NOMO-1 treated with DMSO at 0.1 percent for 48 hours (cell line): ENCODE measurements at regions not wholly inside any gene's neighbourhood (a gene's known extent, or its start where the extent isn't known, plus 50 kb on each side); places are given as distances from the start of the nearest gene placed in this dataset.
A peak's percentile ranks its signal among the peaks of the same experiment; 100 is the strongest.

ENCODE experiments used
- DNase-seq: peaks from one replicate; lab custom pipeline; 2025; ENCODE audit not compliant: unreplicated experiment; lab: John Stamatoyannopoulos, UW

DNA sequence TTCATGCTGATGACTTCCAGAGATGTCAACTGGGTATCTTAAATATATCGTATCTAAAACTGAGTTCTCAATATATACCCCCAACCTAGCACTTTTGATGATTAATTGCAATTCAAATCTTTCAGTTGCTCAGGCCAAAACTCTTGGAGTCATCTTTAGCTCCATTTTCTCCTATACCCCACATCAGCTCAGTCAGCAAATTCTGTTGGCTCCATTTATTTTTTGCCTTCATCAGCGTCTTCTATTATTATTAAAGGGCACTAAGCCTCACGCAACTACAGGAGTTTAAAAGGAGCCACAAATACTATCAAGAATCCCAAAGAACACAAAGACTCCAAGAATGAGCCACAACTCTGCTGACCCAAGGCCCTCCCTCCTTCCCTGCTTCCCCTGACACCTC lies 134.9 kb downstream of the KCTD12 start:
- no peak for DNase-seq

DNA sequence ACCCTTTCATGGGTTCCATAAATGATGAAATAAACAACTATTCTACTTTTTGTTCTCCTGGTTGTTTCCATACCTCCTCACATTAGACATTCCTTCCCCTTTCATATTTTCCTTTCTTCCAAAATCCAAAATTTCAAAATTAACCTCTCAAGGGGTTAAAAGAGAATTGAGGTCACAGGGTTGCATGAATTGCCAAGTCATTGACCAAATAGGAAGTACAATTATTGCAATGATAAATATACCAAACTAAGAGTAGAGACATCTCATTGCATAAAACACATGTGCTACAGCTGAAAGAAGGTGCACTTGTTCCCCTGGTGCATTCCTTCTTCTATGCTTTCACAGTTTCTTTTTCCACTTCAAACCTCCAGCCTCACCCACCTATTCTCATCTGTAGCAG lies 136.1 kb downstream of the KCTD12 start:
- peak; percentile 74 for DNase-seq

DNA sequence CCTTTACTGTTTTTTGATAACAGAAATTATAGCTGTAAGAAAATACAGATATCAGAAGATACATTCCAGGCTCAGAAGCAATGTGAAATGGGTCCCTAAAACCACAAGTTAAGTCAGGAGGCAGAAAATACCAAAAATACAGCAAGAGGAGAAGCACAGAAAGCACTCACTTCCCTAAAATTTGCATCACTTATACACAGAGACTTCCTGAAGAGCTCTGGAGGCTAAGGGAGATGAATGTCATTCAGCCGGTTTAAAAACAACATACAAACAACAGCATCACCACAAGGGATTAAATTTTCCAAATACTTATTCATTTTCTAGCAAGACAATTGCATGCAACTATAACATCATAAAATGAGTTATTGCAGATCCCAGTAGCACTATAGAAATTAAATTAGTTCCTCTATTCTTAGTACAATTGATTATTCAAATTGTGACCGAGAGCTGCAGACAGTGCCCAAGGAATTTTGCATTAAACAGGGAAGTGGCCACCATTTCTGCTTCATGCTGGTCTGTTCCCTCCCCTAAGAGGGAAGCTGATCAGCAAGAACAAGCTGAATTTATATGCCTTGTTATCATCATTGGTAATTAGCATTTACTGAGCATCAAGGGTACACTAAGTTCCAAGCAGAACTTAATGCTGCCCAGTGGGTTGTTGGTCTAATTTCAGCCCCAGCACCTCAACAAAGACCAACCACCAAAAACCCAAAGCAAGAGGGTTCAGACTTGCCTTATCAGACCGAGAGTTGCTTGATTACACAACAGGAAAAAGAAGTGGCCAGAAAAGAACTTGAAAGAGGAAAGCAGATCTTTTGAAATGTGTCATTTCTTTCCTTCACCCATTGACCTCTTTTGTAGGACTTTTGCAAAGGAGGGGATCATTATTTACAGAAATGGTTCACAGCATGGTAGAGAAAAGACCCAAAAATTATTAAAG lies 140.7 kb downstream of the KCTD12 start:
- DNase-seq: peak; percentile 90

DNA sequence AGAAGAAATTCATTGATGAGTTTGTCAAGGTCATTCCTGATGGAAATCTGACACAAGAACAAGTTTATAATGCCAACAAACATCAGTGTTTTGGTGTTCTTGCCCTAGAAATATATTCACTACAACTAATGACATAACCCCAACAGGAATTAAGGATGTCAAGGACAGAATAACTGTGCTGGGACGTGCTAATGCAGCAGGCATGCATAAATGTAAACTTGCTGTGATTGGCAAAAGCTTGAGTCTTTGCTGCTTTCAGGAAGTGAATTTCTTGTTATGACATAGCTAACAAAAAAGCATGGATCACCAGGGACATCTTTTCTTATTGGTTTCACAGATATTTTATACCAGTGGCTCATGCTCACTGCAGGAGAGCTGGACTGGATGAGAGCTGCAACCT lies 144.6 kb downstream of the KCTD12 start:
- DNase-seq: no peak

DNA sequence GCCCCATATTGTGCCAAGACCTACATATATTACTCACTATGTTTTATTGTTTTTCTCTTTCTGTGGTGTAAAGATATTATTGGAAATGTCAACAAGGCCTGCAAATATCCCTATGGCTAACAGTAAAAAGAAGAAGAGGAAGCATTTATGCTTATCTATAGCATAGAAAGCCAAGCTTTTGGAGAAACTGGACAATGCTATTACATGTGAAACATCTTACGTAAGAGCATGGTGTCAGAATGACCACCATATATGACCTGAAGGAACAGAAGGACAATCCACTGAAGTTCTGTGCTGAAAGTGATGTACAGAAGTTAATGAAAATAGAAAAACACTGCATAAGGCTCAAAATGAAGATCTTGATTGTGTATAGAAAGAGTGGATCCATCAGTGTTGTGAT lies 145.2 kb downstream of the KCTD12 start:
- no peak for DNase-seq

DNA sequence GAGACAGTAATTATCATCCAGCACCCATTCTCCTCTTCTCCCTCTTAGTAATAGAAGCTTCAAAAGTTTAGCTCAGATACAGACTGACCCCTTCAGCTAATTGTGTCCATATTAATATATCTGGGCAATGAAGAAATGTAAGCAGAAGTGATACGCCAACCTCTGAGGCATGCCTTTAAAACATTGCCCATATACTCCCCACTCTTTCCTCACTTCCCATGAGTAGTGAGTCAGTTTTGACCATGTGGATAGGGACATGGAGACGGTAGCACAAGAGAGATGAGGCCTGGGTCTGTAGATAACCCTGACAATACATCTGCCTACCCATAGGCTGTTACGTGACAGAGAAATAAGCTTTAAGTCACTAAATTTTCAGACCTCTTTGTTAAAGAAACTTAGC lies 147.6 kb downstream of the KCTD12 start:
- no peak for DNase-seq

DNA sequence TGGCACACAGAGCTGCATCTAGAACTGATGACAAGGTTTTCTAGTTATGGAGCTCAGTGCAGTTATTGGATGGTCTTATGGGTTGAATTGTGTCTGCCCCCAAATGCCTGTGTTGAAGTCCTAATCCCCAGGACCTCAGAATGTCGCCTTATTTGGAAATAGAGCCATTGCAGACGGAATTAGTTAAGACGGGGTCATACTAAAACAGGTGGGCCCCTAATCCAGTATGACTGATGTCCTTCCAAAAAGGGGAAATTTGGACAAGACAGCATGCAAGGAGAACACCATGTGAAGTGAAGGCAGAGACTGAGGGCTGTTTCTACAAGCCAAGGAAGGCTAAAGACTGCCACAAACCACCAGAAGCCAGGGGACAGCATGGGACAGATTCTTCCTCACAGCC lies 148.7 kb downstream of the KCTD12 start:
- DNase-seq: no peak

DNA sequence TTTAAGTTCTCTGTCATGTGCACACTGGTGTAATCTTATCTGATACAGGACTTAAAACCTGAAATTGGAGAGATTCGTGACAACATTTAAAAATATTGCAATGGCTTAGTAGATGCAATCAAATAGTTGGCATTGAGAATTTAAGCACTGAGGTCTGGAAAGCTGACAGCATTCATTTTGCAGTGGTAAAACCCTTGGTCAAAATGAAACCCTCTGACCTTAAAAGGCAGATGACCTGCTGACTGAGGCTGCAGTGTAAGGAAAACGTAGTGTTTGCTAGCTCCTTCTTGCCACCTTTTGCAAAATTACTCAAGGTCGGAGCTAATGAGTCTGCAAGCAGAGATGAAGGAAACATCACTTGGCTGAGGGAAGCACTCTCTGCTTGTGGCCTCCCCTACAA lies 150.6 kb downstream of the KCTD12 start:
- DNase-seq: no peak

DNA sequence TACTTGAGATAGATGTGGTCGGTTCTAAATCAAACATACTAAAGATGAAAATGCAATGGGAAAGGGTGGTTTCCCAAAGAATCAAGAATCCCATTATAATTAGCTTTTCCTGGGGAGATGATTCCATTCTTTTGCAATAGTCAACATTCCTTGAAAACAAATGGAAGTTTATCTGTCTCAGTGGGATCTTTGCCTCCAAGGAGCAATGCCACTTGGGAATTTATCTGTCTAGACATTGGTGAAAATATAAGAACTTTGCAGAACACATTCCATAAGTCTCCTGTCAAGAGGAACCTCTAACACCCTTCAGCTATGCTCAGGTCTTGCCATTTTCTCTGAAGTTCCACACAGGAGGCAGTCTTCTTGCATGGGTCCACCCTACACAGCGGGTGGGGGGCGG lies 152.5 kb downstream of the KCTD12 start:
- DNase-seq: no peak

DNA sequence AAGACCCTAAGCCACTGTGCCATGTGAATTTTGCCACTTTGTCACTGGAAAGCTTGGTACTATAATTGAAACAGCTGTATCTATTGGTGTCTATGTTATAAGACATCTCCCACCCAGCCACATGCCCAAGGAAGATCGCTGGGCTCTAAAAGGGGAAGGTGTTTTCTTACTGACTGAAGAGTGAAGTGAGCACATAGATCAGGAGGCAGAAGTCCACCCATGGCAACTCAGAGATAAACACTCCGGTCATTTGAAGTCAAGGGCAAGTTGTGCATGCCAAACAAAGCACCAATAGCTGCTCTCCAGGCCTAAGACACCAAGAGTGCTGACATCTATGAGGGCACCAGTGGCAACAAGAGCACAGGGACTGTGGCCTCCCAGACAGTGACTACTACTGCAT lies 153.8 kb downstream of the KCTD12 start:
- DNase-seq: no peak

DNA sequence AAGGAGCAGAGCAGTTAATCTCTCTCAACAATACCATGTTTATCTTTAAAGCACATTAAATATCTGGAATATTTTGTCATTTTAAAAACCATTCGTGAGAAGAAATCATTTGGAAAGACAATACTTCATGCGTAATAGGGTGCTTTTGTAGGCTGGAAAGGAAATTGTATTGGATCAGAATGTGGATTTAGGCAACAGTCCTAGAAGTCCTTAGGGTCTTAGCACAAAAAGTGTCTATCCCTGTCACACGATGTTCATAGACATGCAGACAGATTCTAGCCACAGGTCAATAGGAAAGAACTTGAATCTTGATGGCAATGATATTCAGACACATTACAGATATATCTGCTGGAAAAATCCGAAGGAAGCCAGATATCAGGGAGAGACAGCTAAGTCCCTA lies 156.0 kb downstream of the KCTD12 start:
- no peak for DNase-seq

DNA sequence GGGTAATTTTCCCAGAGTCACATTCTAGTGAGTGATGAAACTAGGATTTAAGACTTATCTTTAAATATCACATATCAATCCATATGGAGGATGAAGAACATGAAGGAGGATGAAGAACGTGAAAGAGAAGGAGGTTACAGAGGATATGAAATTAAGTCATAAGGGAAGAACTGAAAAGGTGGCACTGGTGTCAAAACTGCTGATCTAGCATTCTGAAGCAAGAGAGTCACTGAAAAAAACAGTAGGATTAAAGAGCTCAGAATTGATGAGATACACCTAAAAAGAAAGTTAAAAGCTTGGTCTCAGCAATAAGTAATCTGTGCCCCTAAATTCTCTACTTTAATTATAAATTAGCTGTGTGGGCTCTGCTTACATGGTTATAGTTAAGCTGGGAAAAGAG lies 156.5 kb downstream of the KCTD12 start:
- no peak for DNase-seq

DNA sequence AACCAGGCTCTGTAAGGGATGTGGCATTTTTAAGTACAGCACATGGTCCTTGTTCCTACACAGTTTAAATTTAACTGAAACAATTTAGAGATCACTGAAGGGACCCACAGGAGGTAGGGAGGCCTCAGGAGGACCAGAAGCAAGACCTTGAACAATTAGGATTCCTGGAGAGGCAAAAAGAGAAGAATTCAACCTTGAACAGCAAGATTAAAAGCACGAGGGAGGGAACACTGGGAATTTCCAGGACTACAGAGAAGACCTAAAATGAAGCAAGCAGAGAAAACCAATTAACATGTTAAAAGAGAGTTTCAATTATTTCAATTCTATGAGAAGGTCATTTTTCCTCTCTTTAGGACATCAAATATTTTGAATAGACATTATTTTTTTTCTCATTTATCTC lies 160.3 kb downstream of the KCTD12 start:
- DNase-seq: no peak

DNA sequence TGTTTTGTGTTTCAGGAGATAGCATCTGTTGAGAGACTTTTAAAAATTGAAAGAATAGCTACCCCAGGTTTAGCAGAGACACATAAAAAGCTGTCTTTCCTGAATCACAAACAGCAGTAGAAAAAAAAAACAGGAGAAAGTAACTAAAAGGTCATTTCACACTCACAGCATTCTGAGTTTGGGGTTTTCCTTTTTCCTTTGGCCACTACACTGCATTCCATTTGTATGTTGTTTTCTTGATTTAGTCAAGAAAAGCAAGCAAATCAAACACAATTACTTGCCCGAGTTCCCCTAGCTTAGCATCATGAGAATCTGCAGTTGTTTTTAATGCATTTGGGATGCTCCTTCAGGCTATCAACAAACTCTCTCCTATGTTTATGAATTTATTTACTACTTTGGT lies 161.0 kb downstream of the KCTD12 start:
- DNase-seq: no peak

DNA sequence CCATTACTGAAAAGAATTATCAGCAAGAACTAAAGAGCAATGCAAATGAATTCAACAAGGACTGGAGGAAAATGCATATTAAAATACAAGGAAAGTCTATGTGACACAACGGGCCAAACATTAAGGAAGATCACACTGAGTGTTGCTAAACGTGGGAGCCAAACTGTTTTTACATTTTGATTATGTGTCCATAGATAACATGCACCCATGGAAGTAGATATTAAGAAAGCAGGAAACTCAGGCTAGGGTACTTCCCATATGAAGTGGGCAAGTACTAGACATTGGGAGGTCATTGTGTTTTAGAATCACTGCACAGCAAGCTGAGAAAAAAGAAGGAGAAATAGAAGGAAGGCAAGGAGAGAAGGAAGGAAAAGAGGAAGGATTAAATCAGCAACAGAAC lies 161.8 kb downstream of the KCTD12 start:
- DNase-seq: no peak

DNA sequence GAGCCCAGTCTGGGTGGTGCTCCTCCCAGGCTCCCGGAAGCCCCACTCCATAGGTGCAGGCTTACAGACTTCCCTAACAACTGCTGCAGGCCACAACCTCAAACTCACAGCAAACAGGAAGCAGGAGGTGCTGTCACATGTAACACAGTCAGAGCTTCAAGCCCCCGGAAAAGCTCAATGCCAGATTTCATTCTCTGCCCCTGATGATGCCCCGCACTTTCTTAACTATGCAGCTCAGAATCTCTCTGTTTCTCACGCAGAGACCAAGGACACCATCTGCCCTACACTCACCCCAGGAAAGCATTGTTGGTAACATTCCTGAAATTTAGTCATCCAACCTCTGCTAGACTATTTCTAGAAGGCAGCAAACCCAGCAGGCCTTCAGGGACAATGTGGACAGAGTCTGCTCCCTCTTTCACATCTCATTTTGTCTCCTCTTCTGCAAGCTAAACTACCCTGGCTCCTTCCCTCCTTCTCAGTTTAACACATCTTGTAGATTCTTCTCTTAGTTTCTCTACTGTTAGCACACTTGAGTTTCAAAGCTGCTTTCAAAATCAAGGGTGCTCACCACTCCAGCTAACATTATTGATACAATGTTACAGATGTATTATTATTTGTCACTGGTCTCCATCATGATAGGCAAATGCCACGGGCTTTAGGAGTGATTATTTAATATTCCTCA lies 162.5 kb downstream of the KCTD12 start:
- DNase-seq: peak; percentile 32

DNA sequence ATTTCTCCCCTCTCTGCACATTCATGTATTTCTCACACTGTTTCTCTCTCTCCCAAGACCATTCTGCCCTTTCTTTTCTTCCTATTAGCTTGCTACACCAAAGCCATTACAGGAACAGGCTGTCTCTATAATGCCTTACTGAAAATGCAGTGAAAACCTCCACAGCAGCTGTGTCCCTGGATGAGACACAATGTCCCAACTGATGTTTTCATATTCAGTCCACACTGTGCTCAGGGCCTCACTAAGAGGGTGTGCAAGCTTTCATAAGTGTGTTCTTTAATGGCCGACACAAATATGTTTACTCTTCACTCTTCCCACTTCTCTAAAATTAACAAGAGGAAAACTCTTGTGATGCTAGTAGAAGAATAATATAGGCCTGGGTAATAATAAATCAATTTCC lies 163.4 kb downstream of the KCTD12 start:
- DNase-seq: no peak

DNA sequence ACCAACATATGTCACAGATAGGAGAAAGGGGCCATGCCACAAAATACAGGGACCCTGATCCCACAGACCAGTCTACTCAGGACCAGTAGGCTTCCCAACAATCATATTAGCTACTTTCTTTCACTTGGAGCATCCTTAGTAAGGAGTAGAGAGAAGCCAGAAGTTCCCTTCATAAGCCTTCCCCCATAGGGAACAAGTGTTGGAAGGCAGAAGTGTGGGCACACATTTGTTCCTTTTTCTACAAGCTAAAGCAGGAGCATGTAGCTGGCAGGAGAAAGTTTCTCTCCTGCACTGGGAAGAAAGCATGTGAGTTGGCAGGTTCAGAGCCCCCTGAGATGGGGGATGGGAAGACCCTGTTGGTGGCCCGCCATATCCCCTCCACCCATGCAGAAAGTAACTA lies 165.4 kb downstream of the KCTD12 start:
- DNase-seq: no peak

DNA sequence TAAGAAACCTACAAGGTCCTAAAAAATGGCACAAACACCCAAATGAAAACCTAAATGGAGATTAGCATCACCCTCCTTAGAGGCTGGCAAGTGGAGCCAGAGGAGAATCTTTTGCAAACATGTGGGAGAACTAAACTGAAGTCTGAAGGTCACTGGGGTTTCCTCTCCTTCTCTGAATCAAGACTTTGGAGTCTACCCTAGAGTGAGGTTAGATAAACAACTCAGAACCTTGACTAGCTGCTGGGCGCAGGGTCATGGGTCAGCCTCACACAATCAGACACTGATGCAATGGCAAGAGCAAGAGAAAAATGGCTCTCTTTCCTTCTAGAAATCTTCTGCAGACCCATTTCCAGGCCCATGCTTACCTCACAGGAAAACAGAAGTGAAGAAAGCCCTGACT lies 165.8 kb downstream of the KCTD12 start:
- DNase-seq: no peak

DNA sequence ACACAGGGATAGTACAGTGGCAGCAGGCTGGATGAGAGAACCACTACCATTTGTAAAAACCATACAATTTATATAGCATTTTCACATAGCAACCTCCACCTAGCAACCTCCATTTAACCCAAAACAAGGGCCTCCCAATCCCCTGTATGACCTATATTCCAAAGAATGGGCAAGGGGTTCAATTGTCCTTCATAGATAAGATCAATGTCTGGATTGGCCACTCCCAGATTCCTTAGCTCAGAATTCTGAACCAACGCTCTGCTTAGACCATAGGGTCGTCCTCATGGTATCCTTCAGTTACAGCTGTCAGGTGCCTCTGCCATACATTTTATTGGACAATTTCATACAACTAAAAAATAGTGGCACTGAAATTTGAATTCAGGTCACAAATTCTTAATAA lies 166.2 kb downstream of the KCTD12 start:
- DNase-seq: no peak

DNA sequence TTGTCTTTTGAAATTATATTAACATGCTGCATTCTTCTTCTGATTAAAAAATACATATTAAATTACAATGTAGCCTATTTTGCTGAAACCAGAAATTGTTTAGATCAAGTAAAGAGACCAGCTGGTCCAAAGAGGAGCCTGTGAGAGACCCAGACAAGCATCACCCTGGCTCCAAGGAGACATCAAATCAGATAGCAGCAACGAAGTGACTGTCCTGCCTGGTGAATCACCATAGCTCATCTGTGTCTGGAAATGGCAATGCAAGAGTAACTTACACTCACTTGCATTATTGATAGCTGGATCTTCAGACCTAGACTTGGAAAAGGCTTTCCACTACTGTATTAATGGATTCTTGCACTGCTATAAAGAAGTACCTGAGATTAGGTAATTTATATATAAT lies 169.1 kb downstream of the KCTD12 start:
- no peak for DNase-seq

DNA sequence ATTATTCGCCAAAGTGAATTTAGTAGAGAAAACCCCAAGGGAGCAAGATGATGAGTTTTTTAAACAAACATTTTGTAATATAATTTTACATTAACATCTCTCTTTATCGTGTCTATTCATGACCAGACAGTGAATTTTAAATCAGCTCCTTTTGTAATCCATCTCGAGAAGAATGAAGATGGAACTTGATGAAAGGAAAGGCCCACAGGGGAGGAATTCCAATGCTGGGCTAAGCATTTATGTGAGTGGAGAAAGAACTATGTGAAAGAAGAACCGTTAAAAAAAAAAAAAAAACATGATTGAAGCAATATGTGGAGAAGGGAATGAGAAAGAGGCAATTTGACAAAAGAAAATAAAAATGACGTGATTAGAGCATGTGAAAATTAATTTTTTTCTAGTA lies 170.6 kb downstream of the KCTD12 start:
- no peak for DNase-seq

DNA sequence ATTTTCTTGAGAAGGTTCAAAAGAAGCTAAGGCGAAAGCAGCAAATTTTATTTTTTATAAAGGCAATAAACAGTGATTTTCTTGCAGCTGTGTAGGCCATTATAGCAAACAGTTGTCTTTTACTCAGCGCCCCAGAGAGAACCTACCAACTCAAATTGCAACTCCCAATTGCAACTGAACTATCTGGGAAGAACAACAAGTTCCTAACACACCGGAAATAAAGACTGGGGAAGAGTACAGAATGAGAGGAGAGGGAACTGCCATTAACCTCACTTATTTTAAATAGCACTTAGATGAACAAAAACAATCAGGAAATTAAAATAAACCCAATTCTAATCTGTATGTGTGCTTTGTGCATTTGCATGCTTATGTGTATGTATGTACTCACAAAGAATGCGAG lies 171.1 kb downstream of the KCTD12 start:
- DNase-seq: no peak
